H9 (cell line): ENCODE measurements at regions not wholly inside any gene's neighbourhood (a gene's known extent, or its start where the extent isn't known, plus 50 kb on each side); places are given as distances from the start of the nearest gene placed in this dataset.

Experiments
- DNase-seq: peaks from one replicate; pipeline ENCODE4 v3.0.0-alpha.2; 2017
- H2AFZ ChIP-seq: one replicate; pipeline ENCODE4 v1.6.1; 2013; ENCODE audit warnings: mild to moderate bottlenecking, low read length, control low read depth, moderate library complexity
- H2AK5ac ChIP-seq: 2 replicates; pipeline ENCODE4 v1.6.1; 2013; ENCODE audit warnings: low read length, control low read depth, mixed read lengths; ENCODE audit not compliant: insufficient read length
- H2BK120ac ChIP-seq: one replicate; pipeline ENCODE4 v1.6.1; 2013; ENCODE audit warnings: low read depth, mild to moderate bottlenecking, low read length, control low read depth, inconsistent platforms; ENCODE audit not compliant: poor library complexity, severe bottlenecking
- H2BK12ac ChIP-seq: 2 replicates; pipeline ENCODE4 v1.6.1; 2013; ENCODE audit warnings: low read length, control low read depth, mixed read lengths, low read depth; ENCODE audit not compliant: insufficient read length
- H2BK15ac ChIP-seq: 2 replicates; pipeline ENCODE4 v1.6.1; 2013; ENCODE audit warnings: low read depth, low read length, control low read depth
- H2BK20ac ChIP-seq: one replicate; pipeline ENCODE4 v1.6.1; 2013; ENCODE audit warnings: low read depth, mild to moderate bottlenecking, low read length, control low read depth, inconsistent platforms; ENCODE audit not compliant: poor library complexity, severe bottlenecking
- H2BK5ac ChIP-seq: 2 replicates; pipeline ENCODE4 v1.6.1; 2013; ENCODE audit warnings: low read length, control low read depth, mixed read lengths; ENCODE audit not compliant: insufficient read length
- H3K14ac ChIP-seq: 2 replicates; pipeline ENCODE4 v1.6.1; 2013; ENCODE audit warnings: low read length, control low read depth; ENCODE audit not compliant: insufficient read depth
- H3K18ac ChIP-seq: 2 replicates; pipeline ENCODE4 v1.6.1; 2013; ENCODE audit warnings: low read depth, mild to moderate bottlenecking, mixed read lengths, low read length, control low read depth; ENCODE audit not compliant: insufficient read length
- H3K23ac ChIP-seq: 2 replicates; pipeline ENCODE4 v1.6.1; 2013; ENCODE audit warnings: low read length, control low read depth, mixed read lengths, low read depth; ENCODE audit not compliant: insufficient read length
- H3K23me2 ChIP-seq: 2 replicates; pipeline ENCODE4 v1.6.1; 2013; ENCODE audit warnings: low read depth, mild to moderate bottlenecking, mixed read lengths, low read length, control low read depth; ENCODE audit not compliant: insufficient read length, poor library complexity, severe bottlenecking
- H3K27ac ChIP-seq: 2 replicates; pipeline ENCODE4 v1.5.1; 2013; ENCODE audit warnings: low read length, control low read depth, mixed read lengths, low read depth; ENCODE audit not compliant: insufficient read length
- H3K27me3 ChIP-seq: 2 replicates; pipeline ENCODE4 v1.6.1; 2013; ENCODE audit warnings: low read length, control low read depth, inconsistent platforms; ENCODE audit not compliant: insufficient read depth
- H3K4ac ChIP-seq: 2 replicates; pipeline ENCODE4 v1.6.1; 2013; ENCODE audit warnings: low read depth, mild to moderate bottlenecking, control low read depth, inconsistent platforms, low read length, moderate library complexity
- H3K4me1 ChIP-seq: 2 replicates; pipeline ENCODE4 v1.6.1; 2013; ENCODE audit warnings: low read length, control low read depth, inconsistent platforms; ENCODE audit not compliant: insufficient read depth
- H3K4me2 ChIP-seq: 2 replicates; pipeline ENCODE4 v1.6.1; 2013; ENCODE audit warnings: low read length, control low read depth, mixed read lengths; ENCODE audit not compliant: insufficient read length, insufficient read depth
- H3K56ac ChIP-seq: 2 replicates; pipeline ENCODE4 v1.6.1; 2013; ENCODE audit warnings: low read depth, mild to moderate bottlenecking, mixed read lengths, low read length, control low read depth; ENCODE audit not compliant: insufficient read length
- H3K79me1 ChIP-seq: 2 replicates; pipeline ENCODE4 v1.6.1; 2013; ENCODE audit warnings: low read depth, mild to moderate bottlenecking, moderate library complexity, low read length, control low read depth, inconsistent platforms; ENCODE audit not compliant: insufficient read depth, poor library complexity, severe bottlenecking
- H3K79me2 ChIP-seq: 2 replicates; pipeline ENCODE4 v1.6.1; 2013; ENCODE audit warnings: low read length, control low read depth, inconsistent platforms; ENCODE audit not compliant: insufficient read depth
- H3K9ac ChIP-seq: 2 replicates; pipeline ENCODE4 v1.6.1; 2013; ENCODE audit warnings: low read length, control low read depth, mixed read lengths; ENCODE audit not compliant: insufficient read length; ENCODE audit errors: extremely low read depth
- H3K9me3 ChIP-seq: one replicate; pipeline ENCODE4 v1.6.1; 2013; ENCODE audit warnings: low read depth, low read length, inconsistent platforms; ENCODE audit not compliant: control insufficient read depth
- H3T11ph ChIP-seq: one replicate; pipeline ENCODE4 v1.6.1; 2013; ENCODE audit warnings: mild to moderate bottlenecking, low read length, control low read depth, inconsistent platforms
- H4K20me1 ChIP-seq: one replicate; pipeline ENCODE4 v1.6.1; 2013; ENCODE audit not compliant: control insufficient read depth, insufficient read length, insufficient read depth
- H4K5ac ChIP-seq: 2 replicates; pipeline ENCODE4 v1.6.1; 2013; ENCODE audit warnings: low read depth, mild to moderate bottlenecking, mixed read lengths, low read length, control low read depth; ENCODE audit not compliant: insufficient read length
- H4K8ac ChIP-seq: replicated peaks from 2 replicates; pipeline ENCODE4 v1.6.1; 2013; ENCODE audit warnings: low read length, control low read depth, mixed read lengths, low read depth; ENCODE audit not compliant: insufficient read length
- H4K91ac ChIP-seq: 2 replicates; pipeline ENCODE4 v1.6.1; 2013; ENCODE audit warnings: low read depth, mild to moderate bottlenecking, moderate library complexity, mixed read lengths, low read length, control low read depth; ENCODE audit not compliant: insufficient read length
- H3K27ac Mint-ChIP-seq, 3 experiments: 2 replicates in 2 of 3; 3 replicates in 1 of 3; pipeline ENCODE4 v1.8.0; 2020 to 2021; ENCODE audit warnings: mixed read lengths in 3 of 3, mild to moderate bottlenecking in 1 of 3, moderate library complexity in 1 of 3
- H3K27me3 Mint-ChIP-seq: 2 replicates; pipeline ENCODE4 v1.8.0; 2021; ENCODE audit warnings: low read depth, mild to moderate bottlenecking, moderate library complexity, mixed read lengths
- H3K36me3 Mint-ChIP-seq, 3 experiments: 2 replicates in 2 of 3; 3 replicates in 1 of 3; pipeline ENCODE4 v1.8.0; 2020 to 2021; ENCODE audit warnings: low read depth in 3 of 3, mixed read lengths in 3 of 3; ENCODE audit not compliant: insufficient read depth in 1 of 3
- H3K4me1 Mint-ChIP-seq, 2 experiments: 2 replicates each; pipeline ENCODE4 v1.8.0; 2020; ENCODE audit warnings: mixed read lengths in 2 of 2
- H3K4me3 Mint-ChIP-seq, 2 experiments: 2 replicates in 1 of 2; 3 replicates in 1 of 2; pipeline ENCODE4 v1.8.0; 2020 to 2021; ENCODE audit warnings: mild to moderate bottlenecking in 2 of 2, mixed read lengths in 2 of 2, moderate library complexity in 1 of 2
- H3K9me3 Mint-ChIP-seq, 2 experiments: 2 replicates in 1 of 2; 3 replicates in 1 of 2; pipeline ENCODE4 v1.8.0; 2020; ENCODE audit warnings: mild to moderate bottlenecking in 2 of 2, mixed read lengths in 2 of 2, moderate library complexity in 1 of 2
- WGBS: extraction: QIAGEN DNeasy Blood & Tissue Kit; methylation state at CpG from one replicate; pipeline ENCODE4 v1.1.7; 2013; ENCODE audit warnings: missing lambda C conversion rate, low lambda C conversion rate, mixed read lengths; ENCODE audit not compliant: insufficient read length; ENCODE audit errors: extremely low coverage; 5-methylcytosine and 5-hydroxymethylcytosine counted together
- TF ChIP-seq, protein P1 (sequence below): fragments of 200-600 bp; sonication (generic); conservative IDR thresholded peaks from 3 replicates; pipeline ENCODE4 v1.8.0; 2021; ENCODE audit warnings: antibody characterized with exemption, mild to moderate bottlenecking

DNA sequence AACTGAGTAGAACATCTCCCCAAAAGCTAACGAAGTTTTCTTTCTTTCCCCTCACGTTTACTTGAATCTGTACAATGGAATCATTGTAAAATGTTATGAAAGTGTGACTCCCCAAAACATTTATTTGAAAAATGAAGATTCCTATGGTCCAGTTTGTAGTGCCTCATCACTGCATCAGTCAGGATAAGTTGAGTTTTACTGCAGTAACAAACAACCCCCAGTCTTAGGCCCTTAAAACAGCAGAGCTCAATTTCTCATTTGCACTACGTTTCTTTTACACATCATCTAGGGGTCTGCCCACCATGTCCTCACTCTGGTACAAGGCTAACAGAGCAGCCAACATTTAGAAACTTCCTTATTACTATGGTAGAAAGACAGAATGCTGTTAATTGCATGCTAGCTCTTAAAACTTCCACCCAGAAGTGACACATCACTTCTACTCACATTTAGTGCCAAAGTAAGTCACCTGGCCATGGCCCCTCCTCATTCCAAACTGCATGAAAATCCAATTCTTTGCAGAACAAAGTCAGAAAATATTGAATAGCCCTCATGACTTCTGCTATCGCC is 546.4 kb downstream of the MED13L start:
- no peaks in the 10 kb centered on the region for H3K79me2 ChIP-seq
- H3K4me3 Mint-ChIP-seq: no peak overlapping the region
- no peak overlapping the region for H3T11ph ChIP-seq
- no peak overlapping the region for H2AFZ ChIP-seq
- no peak overlapping the region for H2BK20ac ChIP-seq
- no peak overlapping the region for H3K56ac ChIP-seq
- H3K14ac ChIP-seq: no peak overlapping the region
- no peak overlapping the region for H4K91ac ChIP-seq
- no peak overlapping the region for H3K9ac ChIP-seq
- no peak overlapping the region for H3K27ac ChIP-seq
- H3K18ac ChIP-seq: no peak overlapping the region
- H3K4me1 Mint-ChIP-seq: peaks cover 0 to 3% of the 10 kb centered on the region in 2 experiments; a peak in 1 of 4 replicates
- no peaks in the 10 kb centered on the region; a peak in 1 of 7 replicates for H3K36me3 Mint-ChIP-seq
- H4K5ac ChIP-seq: no peak overlapping the region
- no peaks in the 10 kb centered on the region for H3K9me3 Mint-ChIP-seq
- H4K20me1 ChIP-seq: no peaks in the 10 kb centered on the region
- no peak overlapping the region for H3K23ac ChIP-seq
- DNase-seq: no peak
- H3K23me2 ChIP-seq: no peaks in the 10 kb centered on the region
- H3K4me2 ChIP-seq: no peak overlapping the region
- H2BK12ac ChIP-seq: no peak overlapping the region
- no peaks in the 10 kb centered on the region for H3K79me1 ChIP-seq
- no peak overlapping the region for H2BK5ac ChIP-seq
- no peak overlapping the region for H2AK5ac ChIP-seq
- no peaks in the 10 kb centered on the region for H3K9me3 ChIP-seq
- no peak overlapping the region for H2BK15ac ChIP-seq
- no peak overlapping the region for H3K4ac ChIP-seq
- TF ChIP-seq, protein P1, sequence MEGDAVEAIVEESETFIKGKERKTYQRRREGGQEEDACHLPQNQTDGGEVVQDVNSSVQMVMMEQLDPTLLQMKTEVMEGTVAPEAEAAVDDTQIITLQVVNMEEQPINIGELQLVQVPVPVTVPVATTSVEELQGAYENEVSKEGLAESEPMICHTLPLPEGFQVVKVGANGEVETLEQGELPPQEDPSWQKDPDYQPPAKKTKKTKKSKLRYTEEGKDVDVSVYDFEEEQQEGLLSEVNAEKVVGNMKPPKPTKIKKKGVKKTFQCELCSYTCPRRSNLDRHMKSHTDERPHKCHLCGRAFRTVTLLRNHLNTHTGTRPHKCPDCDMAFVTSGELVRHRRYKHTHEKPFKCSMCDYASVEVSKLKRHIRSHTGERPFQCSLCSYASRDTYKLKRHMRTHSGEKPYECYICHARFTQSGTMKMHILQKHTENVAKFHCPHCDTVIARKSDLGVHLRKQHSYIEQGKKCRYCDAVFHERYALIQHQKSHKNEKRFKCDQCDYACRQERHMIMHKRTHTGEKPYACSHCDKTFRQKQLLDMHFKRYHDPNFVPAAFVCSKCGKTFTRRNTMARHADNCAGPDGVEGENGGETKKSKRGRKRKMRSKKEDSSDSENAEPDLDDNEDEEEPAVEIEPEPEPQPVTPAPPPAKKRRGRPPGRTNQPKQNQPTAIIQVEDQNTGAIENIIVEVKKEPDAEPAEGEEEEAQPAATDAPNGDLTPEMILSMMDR: no peak
- H3K27me3 ChIP-seq: no peaks in the 10 kb centered on the region
- no peak overlapping the region for H4K8ac ChIP-seq
- no peaks in the 10 kb centered on the region for H3K4me1 ChIP-seq
- H2BK120ac ChIP-seq: no peak overlapping the region
- WGBS: no CpG with 5 or more reads among the region's 4 CpGs
- H3K27ac Mint-ChIP-seq: no peak overlapping the region
- H3K27me3 Mint-ChIP-seq: peaks cover 6% of the 10 kb centered on the region; the same call in 1 of the 2 replicates
